Activated CD4-positive, alpha-beta T cell treated with anti-CD3 and anti-CD28 coated beads, Interleukin-2, amount 50 U/mL, for 16 hours (primary cell): ENCODE measurements at regions not wholly inside any gene's neighbourhood (a gene's known extent, or its start where the extent isn't known, plus 50 kb on each side); places are given as distances from the start of the nearest gene placed in this dataset.
"Not testable (repeated sequence)": the region's sequence is repeated elsewhere in the genome, so short reads cannot be mapped to it uniquely, and the experiment has no call there.

Experiments used
- DNase-seq: peaks from one replicate; pipeline ENCODE4 v3.0.0-alpha.2; 2020

GRCh38 chr17:72372185-72372584 lies 251.4 kb downstream of the SOX9 start:
- DNase-seq: no peak

DNA sequence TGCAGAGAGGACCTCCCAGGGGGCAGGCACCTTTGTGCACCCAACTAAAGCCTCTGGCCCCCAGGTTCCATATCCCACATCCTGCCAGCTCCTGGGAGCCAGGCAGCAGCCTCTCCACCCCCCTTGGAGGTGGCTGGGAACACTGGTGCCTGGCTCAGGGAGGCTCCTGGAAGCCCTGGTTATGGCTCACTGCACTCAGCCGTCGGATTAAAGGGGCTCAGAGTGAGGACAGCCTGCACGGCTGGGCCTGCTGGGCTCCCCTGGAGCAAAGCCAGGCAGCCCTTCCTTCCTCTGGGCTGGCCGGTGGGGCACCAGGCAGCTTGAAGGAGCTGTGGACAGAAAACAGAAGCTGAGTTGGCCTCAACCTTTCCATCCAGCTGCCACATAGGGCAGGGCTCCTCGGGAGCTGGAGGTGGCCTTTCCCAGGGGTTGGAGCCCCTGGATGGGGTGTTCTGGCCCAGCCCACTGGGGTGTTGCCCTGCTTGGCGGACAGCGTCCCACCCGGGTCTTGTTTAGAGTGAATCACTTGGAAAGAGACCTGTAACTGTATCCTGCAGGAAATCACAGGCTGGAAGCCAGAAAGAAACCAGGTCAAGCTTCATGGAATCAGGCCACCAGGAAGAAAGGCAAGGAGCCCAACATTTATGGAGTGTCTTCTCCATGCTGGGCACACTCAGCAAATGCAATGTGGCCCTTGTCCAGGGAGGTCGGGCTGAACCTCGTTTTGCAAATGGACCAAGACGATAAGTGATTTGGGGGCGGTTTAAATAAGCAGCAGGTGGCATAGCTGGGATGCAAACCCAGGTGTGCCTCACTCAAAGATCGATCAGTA lies 253.3 kb downstream of the SOX9 start:
- no peak for DNase-seq

DNA sequence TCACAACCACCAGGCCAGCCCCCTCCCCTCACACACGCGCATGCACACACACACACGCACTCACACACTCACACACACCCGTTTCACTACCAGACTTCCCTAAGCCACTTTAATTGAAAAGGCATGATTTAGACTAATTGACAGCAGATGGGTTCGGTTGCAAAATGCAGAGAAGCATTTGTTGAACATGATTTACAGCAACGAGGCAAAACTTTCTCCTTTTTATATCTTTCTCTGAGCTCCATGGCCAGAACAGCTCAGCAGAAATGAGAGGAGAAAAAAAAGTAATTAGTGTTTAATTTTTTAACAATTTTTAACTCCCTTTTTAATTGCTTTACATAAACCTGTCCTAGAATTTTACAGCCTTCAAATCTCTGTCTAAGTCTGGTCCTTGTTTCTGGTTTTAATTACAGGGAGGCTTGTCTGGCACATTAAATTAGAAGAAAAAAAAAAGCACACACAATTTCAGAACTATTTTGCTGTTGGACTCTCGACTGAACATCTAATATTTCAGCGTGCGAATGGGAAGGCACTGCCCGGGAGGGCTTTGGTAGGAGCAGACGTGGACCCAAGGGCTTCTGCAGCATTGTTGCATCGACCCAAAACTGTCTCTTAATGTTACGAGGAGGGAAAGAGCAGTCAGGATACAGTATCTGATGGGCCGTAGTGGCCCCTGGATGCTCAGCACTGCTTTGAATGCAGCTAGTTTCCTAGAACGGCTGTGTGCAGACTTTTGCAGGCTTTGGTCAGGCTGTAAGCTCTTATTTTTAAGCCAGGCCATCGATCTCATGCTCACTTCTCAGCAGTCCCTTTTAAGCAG lies 255.9 kb downstream of the SOX9 start:
- no peak for DNase-seq

DNA sequence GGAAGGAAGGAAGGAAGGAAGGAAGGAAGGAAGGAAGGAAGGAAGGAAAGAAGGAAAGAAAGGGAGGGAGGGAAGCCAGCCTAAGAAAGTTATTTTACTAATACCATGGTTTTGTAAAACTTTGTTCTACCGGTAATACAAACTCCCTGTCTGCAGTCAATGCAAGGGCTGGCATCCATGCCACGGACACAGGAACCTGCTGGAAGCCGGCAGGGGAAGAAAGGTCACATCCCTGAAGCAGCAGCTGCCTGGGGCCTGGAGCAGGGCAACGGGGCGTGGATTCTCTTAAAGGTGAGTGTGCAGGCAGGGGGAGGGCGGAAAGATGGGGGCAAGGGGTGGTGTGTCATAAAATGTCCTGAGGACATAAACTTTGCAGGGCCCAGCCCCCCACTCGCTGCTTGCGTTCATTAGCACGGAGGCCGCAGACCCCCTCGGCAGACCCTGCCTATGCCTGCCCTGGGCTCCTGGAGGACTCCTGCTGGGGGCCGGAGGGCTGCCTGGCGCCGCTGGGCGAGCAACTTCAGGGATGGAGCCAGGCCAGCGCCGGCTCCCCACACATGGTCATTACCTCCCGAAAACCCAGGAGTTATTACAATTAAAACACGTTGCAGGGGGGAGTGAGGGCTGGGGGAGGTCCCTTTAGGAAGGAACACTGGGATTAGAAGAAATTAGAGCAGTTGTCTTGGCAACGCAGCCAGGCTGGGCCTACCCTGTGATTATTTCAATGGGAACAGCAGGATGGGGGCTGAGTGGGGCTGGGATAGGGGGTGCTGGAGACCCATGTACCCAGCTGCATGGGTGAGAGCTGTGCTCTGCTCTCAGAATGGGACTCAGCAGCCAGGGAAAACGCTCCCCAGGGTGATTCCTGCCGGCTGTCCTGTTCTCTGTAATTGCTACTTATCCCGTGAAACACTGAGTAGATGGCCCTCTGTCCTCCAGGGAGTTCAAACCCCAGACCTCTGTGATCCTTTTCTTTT lies 257.9 kb downstream of the SOX9 start:
- DNase-seq: no peak

- DNase-seq: no peak
These were observed 258.7 kb downstream of the SOX9 start for GRCh38 chr17:72379516-72379915.

DNA sequence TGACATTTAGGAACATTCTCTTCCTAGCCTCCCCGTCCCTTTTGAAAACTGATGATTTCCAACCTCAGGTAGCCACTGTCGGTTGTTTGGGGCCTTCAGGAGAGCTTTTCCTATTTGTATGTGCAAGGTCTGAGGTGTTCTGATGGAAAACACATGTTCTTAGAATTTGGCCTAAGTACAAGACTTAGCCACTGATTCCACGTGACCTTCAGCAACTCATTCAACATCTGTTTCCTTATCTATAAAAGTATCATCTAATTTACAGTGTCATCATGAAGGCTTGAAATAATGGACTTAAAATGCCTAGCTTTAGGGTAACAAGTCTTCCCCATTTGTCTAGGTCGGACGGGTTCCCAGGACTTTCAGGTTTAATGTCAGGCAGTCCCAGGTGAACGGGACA lies 259.3 kb downstream of the SOX9 start:
- DNase-seq: no peak

- no peak for DNase-seq
These were observed 259.9 kb downstream of the SOX9 start for GRCh38 chr17:72380737-72381136.

DNA sequence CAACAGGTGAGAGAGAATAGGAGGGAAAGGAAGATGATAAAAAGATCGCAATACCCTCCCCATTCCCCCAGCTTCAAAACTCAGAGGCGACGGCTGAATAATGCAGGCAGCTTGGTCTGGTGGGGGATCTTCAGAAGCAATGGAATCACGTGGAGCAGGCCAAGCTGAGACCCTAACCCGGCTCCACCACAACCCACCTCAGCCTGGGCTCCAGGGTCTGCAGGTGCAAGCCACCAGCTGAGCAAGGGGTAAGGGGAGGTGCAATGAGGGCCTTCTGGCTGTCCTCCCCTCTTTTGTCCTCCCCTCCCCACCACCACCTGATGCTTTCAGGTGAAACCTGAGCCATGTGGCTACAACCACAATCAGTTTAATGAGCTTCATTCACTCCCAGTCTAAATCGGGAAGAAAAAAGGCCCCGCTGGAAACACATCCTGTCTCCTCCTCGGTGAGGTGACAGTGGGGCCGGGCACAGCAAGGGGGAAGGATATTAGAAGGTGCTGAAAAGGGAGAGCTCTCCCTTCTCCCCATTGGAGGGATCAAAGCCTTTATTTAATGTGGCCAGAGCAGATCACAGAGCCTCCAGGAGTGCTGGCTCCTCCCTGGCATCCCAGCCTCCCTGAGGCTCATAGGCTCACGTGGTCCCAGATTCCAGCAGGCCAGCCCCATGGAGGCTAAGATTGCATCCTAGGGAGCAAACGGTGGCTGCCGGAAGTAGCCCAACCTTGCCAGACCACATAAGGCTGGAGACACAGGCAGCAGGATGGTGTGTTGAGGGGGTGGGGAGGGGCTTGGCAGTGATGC lies 261.0 kb downstream of the SOX9 start:
- no peak for DNase-seq

- DNase-seq: no peak
These were observed 262.3 kb downstream of the SOX9 start for GRCh38 chr17:72382971-72383722.

DNA sequence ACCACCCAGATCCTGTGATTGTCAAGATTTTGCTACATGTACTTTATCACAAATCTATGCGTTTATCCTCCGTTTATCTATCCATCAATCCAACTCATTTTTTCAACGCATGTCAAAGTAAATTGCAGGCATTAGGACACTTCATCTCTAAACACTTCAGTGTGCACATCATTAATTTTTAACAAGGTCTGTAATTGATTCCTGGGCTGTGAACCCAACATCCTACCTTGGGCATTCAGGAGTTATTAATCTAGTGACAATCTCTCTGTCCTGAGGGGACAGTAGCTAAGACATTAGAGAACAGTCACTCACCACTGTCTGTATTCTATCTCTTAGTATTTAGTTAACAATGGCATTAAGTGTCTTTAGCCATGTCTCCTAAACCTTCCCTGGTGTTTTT lies 264.7 kb downstream of the SOX9 start:
- no peak for DNase-seq

DNA sequence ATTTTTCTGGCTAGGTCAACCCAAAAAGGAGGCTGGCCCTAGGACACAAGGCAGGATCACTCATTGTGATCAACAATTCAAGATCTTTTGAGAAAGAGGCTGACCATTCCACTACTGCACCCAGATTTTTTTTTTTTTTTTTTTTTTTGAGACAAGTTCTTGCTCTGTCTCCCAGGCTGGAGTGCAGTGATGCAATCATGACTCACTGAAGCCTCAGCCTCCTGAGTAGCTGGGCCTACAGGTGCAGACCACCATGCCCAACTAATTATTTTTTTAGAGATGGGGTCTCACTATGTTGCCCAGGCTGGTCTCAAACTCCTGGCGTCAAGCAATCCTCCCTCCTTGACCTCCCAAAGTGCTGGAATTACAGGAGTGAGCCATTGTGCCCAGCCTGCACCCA lies 265.4 kb downstream of the SOX9 start:
- DNase-seq: not testable (repeated sequence)

GRCh38 chr17:72386619-72387237 lies 265.9 kb downstream of the SOX9 start:
- DNase-seq: no peak

GRCh38 chr17:72387487-72387886 lies 266.7 kb downstream of the SOX9 start:
- DNase-seq: no peak

GRCh38 chr17:72387969-72388368 lies 267.1 kb downstream of the SOX9 start:
- no peak for DNase-seq

- no peak for DNase-seq
These were observed 268.1 kb downstream of the SOX9 start for GRCh38 chr17:72388765-72389473.

GRCh38 chr17:72390675-72391508 lies 270.1 kb downstream of the SOX9 start:
- DNase-seq: no peak

DNA sequence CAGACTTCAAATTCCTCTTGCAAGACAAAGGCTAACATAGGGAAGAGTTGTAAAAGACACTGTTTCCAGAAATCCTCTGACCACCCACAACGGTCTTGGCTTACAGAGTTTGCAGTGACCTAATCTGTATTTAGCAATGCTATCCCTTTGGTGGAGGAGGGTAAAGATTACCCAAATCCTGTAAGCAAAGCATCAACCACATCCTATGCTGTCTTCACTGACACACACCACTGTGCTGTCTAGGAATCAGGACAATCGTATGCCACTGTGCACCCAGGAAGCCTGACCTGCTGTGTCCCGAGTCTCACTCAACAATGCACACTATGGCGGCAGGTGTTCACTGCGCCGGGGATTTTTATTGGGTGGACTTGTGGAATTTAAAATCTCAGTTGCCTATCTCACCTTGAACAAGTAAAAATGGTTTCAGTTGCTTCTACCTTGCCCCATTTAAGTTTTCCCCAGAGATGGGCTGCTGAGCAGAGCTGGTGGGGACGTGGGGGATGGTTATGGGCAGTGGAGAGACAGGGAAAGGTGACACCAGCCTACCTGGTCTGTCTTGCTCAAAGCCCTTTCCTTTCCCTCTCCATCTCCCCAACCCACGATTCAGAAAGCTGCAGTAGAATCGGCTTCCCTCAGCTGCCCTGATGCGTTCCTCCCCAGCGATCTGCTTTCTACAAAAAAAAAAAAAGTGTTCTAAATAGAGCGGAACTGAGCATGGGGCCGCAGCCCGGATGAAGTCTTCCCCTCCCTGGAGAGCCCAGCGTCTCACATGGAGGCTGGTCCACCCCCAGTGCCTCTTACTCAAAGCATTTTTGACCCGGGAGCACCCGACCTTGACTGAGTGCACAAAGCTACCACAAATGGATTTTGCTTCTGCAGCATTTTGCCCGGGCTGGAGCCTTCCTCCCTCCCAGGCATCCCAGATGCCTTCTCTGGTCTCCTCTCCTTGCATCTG lies 271.5 kb downstream of the SOX9 start:
- DNase-seq: no peak

GRCh38 chr17:72393553-72393952 lies 272.7 kb downstream of the SOX9 start:
- DNase-seq: no peak
